HCT116 (cell line): ENCODE measurements at regions not wholly inside any gene's neighbourhood (a gene's known extent, or its start where the extent isn't known, plus 50 kb on each side); places are given as distances from the start of the nearest gene placed in this dataset.

Source experiments
- ATAC-seq: fragments of 200-7000 bp; cut with Tn5 transposase; 2 replicates; pipeline ENCODE4 v1.9.1; 2020; ENCODE audit warnings: mild to moderate bottlenecking, moderate library complexity
- BruUV-seq: library from RNA; stranded (reverse); fragments of 400-500 nt; replicated peaks from 2 replicates; lab custom pipeline; 2021; lab: Mats Ljungman, UMichigan
- CTCF ChIA-PET: fragments of 300-600 bp; sonication (Branson Sonifier 250); formaldehyde crosslinking; loops from one replicate; lab custom pipeline; 2021; ENCODE audit warnings: antibody characterized with exemption; lab: Charles Lee
- POLR2A ChIA-PET: fragments of 300-600, 350-600 bp; sonication (Branson Sonifier 250); formaldehyde crosslinking; loops from one replicate; lab custom pipeline; 2021; ENCODE audit warnings: antibody characterized with exemption; lab: Charles Lee
- RAD21 ChIA-PET, 2 experiments: fragments of 300-600 bp; sonication (Branson Sonifier 250); formaldehyde crosslinking; loops; one replicate each; lab custom pipeline; 2023; ENCODE audit warnings: low total read pairs in 2 of 2; ENCODE audit not compliant: uncharacterized antibody in 2 of 2, unreplicated experiment in 2 of 2, low non-redundant PET in 1 of 2; lab: Charles Lee
- DNase-seq: peaks from one replicate; pipeline ENCODE4 v3.0.0-alpha.2; 2010; ENCODE audit warnings: low read depth, low spot score
- H2AFZ ChIP-seq: fragments of 200-600 bp; shearing (Covaris generic), sonication (generic); 2 replicates; pipeline ENCODE4 v1.6.1; 2017; ENCODE audit warnings: low read depth, mixed run types, mixed read lengths, antibody characterized with exemption, low read length; ENCODE audit not compliant: poor library complexity, severe bottlenecking
- H3K27ac ChIP-seq: 2 replicates; pipeline ENCODE4 v1.5.1; 2012; ENCODE audit warnings: low read depth, low read length
- H3K27me3 ChIP-seq: fragments of 200-600 bp; sonication (generic); 2 replicates; pipeline ENCODE4 v1.6.1; 2016; ENCODE audit warnings: mixed run types, low read length, mixed read lengths; ENCODE audit not compliant: insufficient read depth
- H3K36me3 ChIP-seq, 2 experiments: fragments of 200-500 bp in 1 of 2; fragments of 200-600 bp in 1 of 2; sonication (Bioruptor generic) in 1 of 2; sonication (generic) in 1 of 2; 2 replicates each; pipeline versions ENCODE4 v1.5.1 to v1.6.1; 2014 to 2016; ENCODE audit warnings: low read length in 2 of 2, inconsistent platforms in 1 of 2, mixed read lengths in 1 of 2, mixed run types in 1 of 2; ENCODE audit not compliant: insufficient read depth in 2 of 2, control insufficient read depth in 1 of 2
- H3K4me1 ChIP-seq, 2 experiments: fragments of 200-600 bp in 1 of 2; sonication (generic) in 1 of 2; 2 replicates each; pipeline versions ENCODE4 v1.5.1 to v1.6.1; 2012 to 2017; ENCODE audit warnings: low read length in 2 of 2, inconsistent platforms in 1 of 2, mild to moderate bottlenecking in 1 of 2, mixed read lengths in 1 of 2, mixed run types in 1 of 2, moderate library complexity in 1 of 2; ENCODE audit not compliant: insufficient read depth in 2 of 2, control insufficient read depth in 1 of 2
- H3K4me2 ChIP-seq: fragments of 200-600 bp; sonication (generic); 2 replicates; pipeline ENCODE4 v1.6.1; 2017; ENCODE audit warnings: mixed run types, low read length, mixed read lengths
- H3K4me3 ChIP-seq, 2 experiments: fragments of 200-600 bp in 1 of 2; sonication (generic) in 1 of 2; replicated peaks in 1 of 2; 2 replicates each; pipeline ENCODE4 v1.5.1; 2011 to 2016; ENCODE audit warnings: low read length in 2 of 2, control low read depth in 1 of 2, low read depth in 1 of 2, mild to moderate bottlenecking in 1 of 2, mixed read lengths in 1 of 2, mixed run types in 1 of 2
- H3K79me2 ChIP-seq: fragments of 200-600 bp; sonication (generic); 2 replicates; pipeline ENCODE4 v1.6.1; 2017; ENCODE audit warnings: mild to moderate bottlenecking, mixed run types, low read length, moderate library complexity, mixed read lengths; ENCODE audit not compliant: insufficient read depth
- H3K9ac ChIP-seq: fragments of 200-600 bp; sonication (generic); 2 replicates; pipeline ENCODE4 v1.6.1; 2016; ENCODE audit warnings: low read length, mixed read lengths
- H3K9me2 ChIP-seq: fragments of 200-600 bp; sonication (generic), shearing (Covaris generic); 2 replicates; pipeline ENCODE4 v1.6.1; 2017; ENCODE audit warnings: mixed run types, mild to moderate bottlenecking, moderate library complexity; ENCODE audit not compliant: insufficient read depth
- H3K9me3 ChIP-seq, 2 experiments: fragments of 200-500 bp in 1 of 2; fragments of 200-600 bp in 1 of 2; sonication (Bioruptor generic) in 1 of 2; sonication (generic) in 1 of 2; 2 replicates each; pipeline ENCODE4 v1.6.1; 2014 to 2017; ENCODE audit warnings: low read length in 2 of 2, mixed read lengths in 2 of 2, inconsistent platforms in 1 of 2, low read depth in 1 of 2, mild to moderate bottlenecking in 1 of 2, mixed run types in 1 of 2, moderate library complexity in 1 of 2; ENCODE audit not compliant: control insufficient read depth in 1 of 2, insufficient read depth in 1 of 2
- H4K20me1 ChIP-seq: fragments of 200-600 bp; sonication (generic), shearing (Covaris generic); 2 replicates; pipeline ENCODE4 v1.6.1; 2017; ENCODE audit warnings: mixed run types, mild to moderate bottlenecking, moderate library complexity; ENCODE audit not compliant: insufficient read depth
- ATF3 ChIP-seq: IDR thresholded peaks from 2 replicates; pipeline ENCODE4 v1.6.1; 2012
- CBX3 ChIP-seq: IDR thresholded peaks from 2 replicates; pipeline ENCODE4 v1.6.1; 2012; ENCODE audit warnings: low read depth
- CEBPB ChIP-seq: IDR thresholded peaks from 2 replicates; pipeline ENCODE4 v1.6.1; 2012; ENCODE audit warnings: low read depth
- CTCF ChIP-seq, 3 experiments: fragments of 200-600 bp in 1 of 3; sonication (generic) in 1 of 3; IDR thresholded peaks in 2 of 3; conservative IDR thresholded peaks in 1 of 3; 2 replicates each; pipeline ENCODE4 v1.5.1; 2012 to 2017; ENCODE audit warnings: low read depth in 2 of 3, low read length in 2 of 3, antibody characterized with exemption in 1 of 3, borderline replicate concordance in 1 of 3, control low read depth in 1 of 3, mild to moderate bottlenecking in 1 of 3, mixed read lengths in 1 of 3, mixed run types in 1 of 3, moderate library complexity in 1 of 3; ENCODE audit not compliant: insufficient read depth in 1 of 3
- EGR1 ChIP-seq: IDR thresholded peaks from 2 replicates; pipeline ENCODE4 v1.6.1; 2012; ENCODE audit warnings: low read depth
- ELF1 ChIP-seq: IDR thresholded peaks from 2 replicates; pipeline ENCODE4 v1.6.1; 2012; ENCODE audit warnings: low read depth, borderline replicate concordance
- EZH2phosphoT487 ChIP-seq: fragments of 200-600 bp; IDR thresholded peaks from 2 replicates; pipeline ENCODE4 v1.6.1; 2018; ENCODE audit warnings: antibody characterized with exemption, borderline replicate concordance
- FOSL1 ChIP-seq: IDR thresholded peaks from 2 replicates; pipeline ENCODE4 v1.6.1; 2012; ENCODE audit warnings: low read depth
- JUND ChIP-seq: IDR thresholded peaks from 2 replicates; pipeline ENCODE4 v1.6.1; 2012
- MAX ChIP-seq: IDR thresholded peaks from 2 replicates; pipeline ENCODE4 v1.6.1; 2012
- POLR2A ChIP-seq: IDR thresholded peaks from 2 replicates; pipeline ENCODE4 v1.7.0; 2011; ENCODE audit warnings: borderline replicate concordance; ENCODE audit not compliant: insufficient read depth, insufficient read length; ENCODE audit errors: extremely low read depth
- POLR2AphosphoS5 ChIP-seq: IDR thresholded peaks from 2 replicates; pipeline ENCODE4 v1.6.1; 2011; ENCODE audit warnings: mild to moderate bottlenecking, low read depth, low read length, moderate library complexity
- RAD21 ChIP-seq: IDR thresholded peaks from 2 replicates; pipeline ENCODE4 v1.6.1; 2012; ENCODE audit warnings: low read depth, mild to moderate bottlenecking
- REST ChIP-seq: IDR thresholded peaks from 2 replicates; pipeline ENCODE4 v1.6.1; 2012; ENCODE audit warnings: low read depth
- SIN3A ChIP-seq: IDR thresholded peaks from 2 replicates; pipeline ENCODE4 v1.6.1; 2012; ENCODE audit warnings: low read depth
- SP1 ChIP-seq: IDR thresholded peaks from 2 replicates; pipeline ENCODE4 v1.6.1; 2012; ENCODE audit warnings: low read depth
- SRF ChIP-seq: IDR thresholded peaks from 2 replicates; pipeline ENCODE4 v1.6.1; 2012; ENCODE audit warnings: low read depth
- TCF7L2 ChIP-seq: IDR thresholded peaks from 2 replicates; pipeline ENCODE4 v1.7.0; 2011; ENCODE audit warnings: borderline replicate concordance, inconsistent platforms; ENCODE audit not compliant: insufficient read depth, insufficient read length; ENCODE audit errors: extremely low read depth
- ZFX ChIP-seq: fragments of 450-650 bp; IDR thresholded peaks from 2 replicates; pipeline ENCODE4 v1.6.1; 2017
- ZNF274 ChIP-seq: fragments of 200-500 bp; sonication (Bioruptor generic); IDR thresholded peaks from 2 replicates; pipeline ENCODE4 v1.6.1; 2014; ENCODE audit warnings: mild to moderate bottlenecking, low read depth, low read length, inconsistent platforms
- intact Hi-C: fragments of 100-400 bp; cut with micrococcal nuclease; formaldehyde crosslinking; loops from 2 replicates; pipeline ENCODE4 v1.10.0; 2022

GRCh38 chr2:234583331-234583730 lies 86.5 kb upstream of the ARL4C start:
- H3K27me3 ChIP-seq = no peaks in the 10 kb centered on the region
- no TSS peak for BruUV-seq
- intact Hi-C loops = no loop called here
- H3K79me2 ChIP-seq = no peaks in the 10 kb centered on the region
- TF ChIP-seq ATF3 = no peak
- no peak for TF ChIP-seq POLR2AphosphoS5
- no peak for TF ChIP-seq CBX3
- TF ChIP-seq MAX = no peak
- no peak for TF ChIP-seq JUND
- no peak for TF ChIP-seq RAD21
- no peak for TF ChIP-seq ZFX
- TF ChIP-seq SRF = no peak
- TF ChIP-seq FOSL1 = no peak
- no peak for TF ChIP-seq POLR2A
- TF ChIP-seq SIN3A = no peak
- no peak for TF ChIP-seq TCF7L2
- no peak for TF ChIP-seq EZH2phosphoT487
- no peak for TF ChIP-seq EGR1
- no peak for TF ChIP-seq ELF1
- TF ChIP-seq CTCF (IDR thresholded peaks at IDR 0.05 in 2 of 3, conservative IDR thresholded peaks at IDR 0.05 in 1 of 3; ENCODE audit: borderline replicate concordance in 1 of 3, insufficient read depth in 1 of 3, low read depth in 2 of 3, low read length in 2 of 3) = no peak
- TF ChIP-seq ZNF274 = no peak
- no peak for TF ChIP-seq REST
- no peak for TF ChIP-seq SP1
- TF ChIP-seq CEBPB = no peak
- no peak overlapping the region for H3K4me2 ChIP-seq
- ATAC-seq = no peak
- peaks cover 0 to 7% of the 10 kb centered on the region in 2 experiments; a peak in 1 of 4 replicates for H3K4me1 ChIP-seq
- ChIA-PET RAD21 (no interaction called here), CTCF (no interaction called here), POLR2A (no interaction called here)
- no peak overlapping the region for H3K4me3 ChIP-seq
- no peaks in the 10 kb centered on the region for H4K20me1 ChIP-seq
- DNase-seq = no peak
- no peak overlapping the region for H3K9ac ChIP-seq
- no peaks in the 10 kb centered on the region for H3K9me2 ChIP-seq
- no peaks in the 10 kb centered on the region for H3K9me3 ChIP-seq
- no peaks in the 10 kb centered on the region for H3K36me3 ChIP-seq
- H2AFZ ChIP-seq = no peak overlapping the region
- H3K27ac ChIP-seq = no peak overlapping the region
